ENCODE measurements at regions not wholly inside any gene's neighbourhood (a gene's known extent, or its start where the extent isn't known, plus 50 kb on each side); places are given as distances from the start of the nearest gene placed in this dataset.

GRCh38 chr12:32983332-32983731, 86.8 kb upstream of the PKP2 start:
- TF ChIP-seq, protein P1, sequence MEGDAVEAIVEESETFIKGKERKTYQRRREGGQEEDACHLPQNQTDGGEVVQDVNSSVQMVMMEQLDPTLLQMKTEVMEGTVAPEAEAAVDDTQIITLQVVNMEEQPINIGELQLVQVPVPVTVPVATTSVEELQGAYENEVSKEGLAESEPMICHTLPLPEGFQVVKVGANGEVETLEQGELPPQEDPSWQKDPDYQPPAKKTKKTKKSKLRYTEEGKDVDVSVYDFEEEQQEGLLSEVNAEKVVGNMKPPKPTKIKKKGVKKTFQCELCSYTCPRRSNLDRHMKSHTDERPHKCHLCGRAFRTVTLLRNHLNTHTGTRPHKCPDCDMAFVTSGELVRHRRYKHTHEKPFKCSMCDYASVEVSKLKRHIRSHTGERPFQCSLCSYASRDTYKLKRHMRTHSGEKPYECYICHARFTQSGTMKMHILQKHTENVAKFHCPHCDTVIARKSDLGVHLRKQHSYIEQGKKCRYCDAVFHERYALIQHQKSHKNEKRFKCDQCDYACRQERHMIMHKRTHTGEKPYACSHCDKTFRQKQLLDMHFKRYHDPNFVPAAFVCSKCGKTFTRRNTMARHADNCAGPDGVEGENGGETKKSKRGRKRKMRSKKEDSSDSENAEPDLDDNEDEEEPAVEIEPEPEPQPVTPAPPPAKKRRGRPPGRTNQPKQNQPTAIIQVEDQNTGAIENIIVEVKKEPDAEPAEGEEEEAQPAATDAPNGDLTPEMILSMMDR (IDR thresholded peaks at IDR 0.05), result no peak
- no peak for TF ChIP-seq POLR2A (IDR thresholded peaks at IDR 0.05)
